GM19043 (cell line): ENCODE measurements at regions not wholly inside any gene's neighbourhood (a gene's known extent, or its start where the extent isn't known, plus 50 kb on each side); places are given as distances from the start of the nearest gene placed in this dataset.

Experiments
- ATAC-seq: cut with Tn5 transposase; IDR thresholded peaks from one replicate; pipeline ENCODE4 v1.9.1; 2021; ENCODE audit warnings: low read depth; ENCODE audit not compliant: unreplicated experiment

DNA sequence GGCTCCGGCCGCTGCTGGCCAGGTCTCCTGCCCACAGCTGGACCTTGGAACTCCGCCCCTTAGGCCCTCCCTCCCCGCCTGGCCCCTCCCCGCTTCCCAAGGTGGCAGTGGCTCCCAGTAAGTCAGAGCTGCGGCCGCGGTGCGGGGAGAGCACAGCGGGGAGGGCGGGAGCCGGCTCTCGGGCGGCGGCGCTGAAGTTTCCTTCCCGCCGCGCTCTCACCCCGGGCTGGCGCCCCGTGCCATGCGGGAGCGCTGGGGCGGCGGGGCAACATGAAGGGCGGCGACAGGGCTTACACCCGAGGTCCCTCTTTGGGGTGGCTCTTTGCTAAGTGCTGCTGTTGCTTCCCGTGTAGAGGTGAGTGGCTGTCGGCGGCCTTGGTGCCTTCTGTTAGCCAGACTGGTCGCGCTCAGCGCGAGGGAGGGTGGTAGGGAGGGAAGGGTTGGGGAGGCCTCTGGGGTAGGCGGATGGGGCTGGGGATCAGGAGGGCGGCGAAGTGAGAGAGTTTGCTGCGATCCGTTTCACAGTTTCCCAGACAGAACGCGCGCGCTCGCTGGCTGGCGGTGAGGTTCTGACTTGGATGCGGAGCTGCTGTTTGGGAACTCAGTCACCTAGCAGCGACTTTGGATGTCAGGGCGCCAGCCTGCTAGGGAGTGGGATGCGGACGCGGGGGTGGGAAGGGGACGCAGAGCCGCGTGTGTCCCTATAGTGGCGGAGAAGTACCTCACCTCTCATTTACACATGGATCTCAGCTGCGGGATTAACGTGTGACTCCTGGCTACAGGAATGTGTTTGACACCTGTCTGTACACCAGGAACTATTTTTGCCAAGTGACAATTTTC is 145.5 kb upstream of the UMPS start:
- no peak for ATAC-seq

DNA sequence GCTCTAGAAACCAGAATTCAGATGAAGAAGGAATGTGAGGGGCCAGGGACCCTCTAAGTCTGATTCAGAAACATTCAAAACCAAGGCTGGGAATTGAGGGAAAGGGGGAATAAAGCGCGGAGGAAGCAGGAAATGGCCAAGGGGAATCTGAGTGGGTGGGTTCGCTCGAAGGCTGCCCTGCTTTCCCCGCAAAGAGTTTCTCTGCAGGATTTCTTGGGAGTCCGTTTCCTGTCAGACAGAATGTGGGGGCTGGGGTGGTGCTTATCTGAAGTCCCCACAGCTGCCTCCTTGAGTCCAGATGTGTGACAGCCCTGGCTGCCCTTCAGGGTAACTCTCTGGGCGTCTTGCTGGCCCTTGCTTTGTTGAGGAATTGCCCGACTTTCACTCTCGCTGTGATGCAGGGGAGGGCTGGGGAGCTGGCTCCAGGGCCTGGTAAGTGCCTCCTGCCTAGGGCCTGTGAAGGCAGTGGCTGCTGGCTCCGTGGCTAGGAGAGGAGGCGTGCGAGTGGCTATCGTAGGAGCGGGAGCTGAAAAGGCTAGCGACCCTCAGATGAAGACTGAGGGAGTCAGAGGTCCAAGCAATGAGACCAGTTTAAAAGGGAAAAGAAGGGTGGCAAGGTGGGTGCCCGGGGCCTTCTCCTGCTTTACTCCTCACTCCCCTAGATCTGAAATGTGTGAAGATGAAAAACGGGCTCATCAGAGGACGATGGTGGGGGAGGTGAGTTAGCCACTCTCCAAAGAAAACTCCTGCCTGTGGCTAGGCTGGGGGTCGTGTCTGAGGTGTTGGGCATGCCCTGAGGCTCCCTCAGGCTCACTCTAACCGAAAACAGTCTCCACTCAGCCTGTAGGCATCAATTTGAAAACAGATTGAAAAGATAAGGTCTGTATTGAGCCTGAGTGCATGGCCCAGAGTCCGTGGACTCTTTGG is 143.9 kb upstream of the UMPS start:
- no peak for ATAC-seq

DNA sequence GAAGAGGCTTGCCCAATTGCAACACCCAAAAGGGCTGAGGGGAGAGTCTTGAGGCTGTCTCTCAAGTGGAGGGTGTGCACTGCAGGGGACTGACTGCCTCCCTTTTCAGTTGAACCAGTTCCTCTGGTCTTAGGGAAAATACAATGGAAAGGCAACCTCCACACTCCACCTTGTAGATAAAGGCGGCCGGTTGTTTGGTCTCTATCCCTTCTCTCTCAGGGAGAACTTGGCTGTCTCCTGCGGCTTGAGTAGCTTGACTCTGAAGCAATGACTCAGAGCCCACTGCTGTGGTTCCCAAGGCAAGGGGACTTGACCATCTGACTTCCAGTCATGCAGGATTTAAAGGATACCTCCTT is 143.2 kb upstream of the UMPS start:
- ATAC-seq = no peak

DNA sequence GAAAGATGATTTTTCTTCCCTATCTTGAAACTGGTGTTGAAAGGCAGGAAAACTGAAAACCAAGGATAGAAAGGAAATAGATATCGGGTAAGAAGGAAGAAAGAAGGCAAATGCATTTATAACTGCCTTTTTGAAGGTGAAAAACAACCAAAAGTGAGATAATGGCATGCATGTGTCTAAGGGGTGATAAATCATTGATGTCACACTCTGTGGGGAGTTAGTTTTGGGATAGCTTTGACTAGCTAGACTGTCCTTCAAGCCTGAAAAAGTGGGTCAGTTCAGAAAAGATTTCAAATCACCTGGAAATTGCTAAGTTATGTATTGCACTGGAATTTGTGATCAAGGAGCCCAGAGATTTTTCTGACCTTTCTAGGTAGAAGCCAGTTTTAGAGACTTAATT is 142.2 kb upstream of the UMPS start:
- ATAC-seq = no peak

DNA sequence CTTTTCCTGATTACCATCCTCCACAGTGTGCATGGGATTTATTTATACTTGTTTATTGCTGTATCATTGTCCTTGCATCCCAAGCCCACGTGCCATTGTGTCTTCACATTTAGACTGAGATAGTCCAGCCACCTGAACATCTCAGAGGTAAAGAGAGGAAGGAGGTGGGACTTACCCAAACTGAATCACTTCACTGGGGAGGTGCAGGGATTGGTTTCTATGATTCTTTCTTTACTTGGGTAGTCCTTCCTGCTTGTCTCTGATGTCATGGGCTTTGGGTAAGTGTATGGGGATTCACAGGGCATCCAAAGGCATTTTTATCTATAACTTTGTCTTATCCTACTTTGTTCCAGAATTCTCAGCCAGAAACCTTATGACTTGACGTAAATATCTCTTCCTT is 141.5 kb upstream of the UMPS start:
- no peak for ATAC-seq

DNA sequence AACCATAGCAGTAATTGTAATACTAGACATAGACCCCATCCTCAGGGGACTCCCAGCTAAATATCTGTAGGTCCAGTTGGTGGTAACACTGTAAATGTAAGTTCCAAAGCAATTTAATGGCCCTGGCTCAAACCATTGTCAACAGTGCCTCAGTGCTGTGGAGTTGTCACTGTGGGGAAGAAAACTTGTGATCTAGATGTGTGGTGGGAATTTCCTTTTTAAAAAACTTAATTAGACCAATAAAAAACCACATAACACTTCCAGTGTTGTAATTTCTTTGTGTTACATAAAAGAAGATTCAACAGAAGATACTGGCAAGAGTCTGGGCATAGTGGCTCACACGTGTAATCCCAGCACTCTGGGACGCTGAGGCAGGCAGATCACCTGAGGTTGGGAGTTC is 138.6 kb upstream of the UMPS start:
- no peak for ATAC-seq

DNA sequence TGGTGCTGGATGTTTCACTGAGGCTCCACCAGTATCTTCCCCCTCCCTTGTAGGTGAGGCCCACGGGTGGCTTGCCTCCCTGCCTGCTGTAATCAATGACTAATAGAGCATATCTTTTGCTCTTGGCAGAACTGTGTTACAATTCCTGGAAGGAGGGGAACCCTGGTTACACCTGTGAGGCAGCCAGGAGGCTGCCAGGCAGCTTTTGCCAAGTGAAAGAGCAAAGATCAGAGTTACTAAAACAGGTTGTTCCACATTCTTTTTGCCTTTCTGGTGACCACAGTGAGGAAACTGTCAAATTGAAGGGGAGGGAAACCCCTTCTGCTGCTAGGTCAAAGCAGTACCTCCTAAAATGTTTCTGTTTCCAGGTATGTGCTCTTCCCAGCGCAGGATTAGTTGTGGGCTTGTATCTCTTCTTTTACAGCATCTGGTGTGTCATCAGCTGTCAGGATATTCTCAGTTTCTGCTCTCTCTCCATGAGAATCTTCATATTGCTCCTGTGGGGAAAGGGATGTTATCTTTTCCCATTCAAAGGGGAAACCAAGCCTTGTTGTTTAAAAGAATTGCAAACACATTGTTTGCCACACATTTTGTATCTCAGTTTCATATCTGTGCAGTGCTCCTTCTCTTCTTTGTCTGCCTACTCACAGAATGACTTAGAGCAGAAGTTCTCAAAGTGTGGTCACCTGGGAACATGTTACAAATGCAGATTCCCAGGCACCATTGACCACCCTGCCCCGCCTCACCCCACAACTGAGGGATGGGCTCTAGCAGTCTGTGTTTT is 137.4 kb upstream of the UMPS start:
- ATAC-seq = peak; percentile 67

DNA sequence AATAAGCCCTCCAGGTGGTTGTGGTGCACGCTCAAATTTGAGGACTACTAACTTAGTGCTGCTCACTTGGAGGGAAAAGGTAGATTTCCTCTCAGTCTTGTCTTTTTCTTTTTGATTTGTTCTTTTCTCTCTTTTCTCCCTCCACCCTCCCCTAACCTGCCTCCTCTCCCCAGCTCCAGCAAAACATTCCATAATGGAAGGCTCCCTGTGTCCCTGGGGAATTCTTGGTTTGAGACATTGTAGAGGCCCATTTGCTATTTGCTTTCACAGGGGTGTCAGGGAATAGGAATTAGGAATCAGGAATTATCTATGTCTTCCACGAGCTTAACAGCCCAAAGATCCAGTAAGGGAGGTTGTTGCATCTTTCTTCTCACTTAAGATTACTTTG is 136.8 kb upstream of the UMPS start:
- no peak for ATAC-seq

DNA sequence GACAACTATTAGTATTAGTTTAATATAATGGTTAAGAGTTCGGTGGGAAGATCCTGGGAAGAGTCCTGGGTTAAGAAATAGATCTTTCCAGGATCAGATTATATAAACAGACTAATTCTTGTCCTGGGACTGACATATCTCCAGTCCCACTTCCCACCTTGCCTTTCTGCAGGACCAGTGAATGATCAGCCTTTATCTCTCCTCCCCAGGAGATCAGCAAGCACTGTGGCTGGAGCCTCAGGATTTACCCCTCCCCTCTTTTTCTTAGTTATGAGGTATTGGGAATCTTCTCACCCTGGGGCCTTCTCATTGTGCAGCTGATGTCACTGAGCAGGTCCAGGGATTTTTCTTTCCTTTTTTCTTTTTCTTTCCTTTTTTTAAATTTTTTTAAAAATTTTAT is 135.7 kb upstream of the UMPS start:
- no peak for ATAC-seq

DNA sequence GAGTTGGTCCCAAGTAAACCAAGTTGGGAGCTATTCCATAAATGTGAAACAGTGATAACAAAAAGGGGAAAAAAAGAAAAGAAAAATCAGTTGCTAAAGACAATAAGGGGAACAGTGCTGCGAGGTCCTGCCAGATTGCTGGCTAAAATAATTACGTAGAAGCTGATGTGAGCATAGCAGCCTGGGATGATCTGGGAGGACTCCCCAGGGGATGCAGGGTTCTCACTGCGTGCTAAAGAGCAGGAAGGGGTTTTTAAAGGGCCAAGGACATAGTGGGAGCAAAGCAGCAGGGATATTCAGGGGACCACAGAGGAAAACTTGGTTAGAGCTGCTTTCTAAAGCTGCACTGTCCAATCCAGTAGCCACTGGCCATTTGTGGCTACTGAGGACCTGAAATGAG is 133.0 kb upstream of the UMPS start:
- no peak for ATAC-seq

DNA sequence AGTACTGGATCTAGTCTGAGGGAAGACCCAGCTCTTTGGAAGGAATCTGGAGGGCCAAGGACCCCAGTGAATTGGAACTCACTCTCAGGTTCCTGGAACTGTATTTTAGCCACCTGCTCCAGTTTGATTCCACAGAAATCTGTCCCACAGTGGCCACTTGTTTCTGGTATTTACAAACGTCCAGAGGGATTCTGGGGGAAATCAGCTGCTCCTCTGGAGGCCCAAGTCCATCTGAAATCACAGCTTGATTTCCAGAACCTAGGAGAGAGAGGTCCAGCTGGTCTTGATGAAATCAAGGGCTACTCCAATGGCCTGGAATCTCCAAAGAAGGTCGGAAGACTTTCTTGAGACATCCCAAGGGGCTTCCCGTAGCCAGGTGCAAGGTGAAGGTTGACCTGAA is 132.3 kb upstream of the UMPS start:
- no peak for ATAC-seq

DNA sequence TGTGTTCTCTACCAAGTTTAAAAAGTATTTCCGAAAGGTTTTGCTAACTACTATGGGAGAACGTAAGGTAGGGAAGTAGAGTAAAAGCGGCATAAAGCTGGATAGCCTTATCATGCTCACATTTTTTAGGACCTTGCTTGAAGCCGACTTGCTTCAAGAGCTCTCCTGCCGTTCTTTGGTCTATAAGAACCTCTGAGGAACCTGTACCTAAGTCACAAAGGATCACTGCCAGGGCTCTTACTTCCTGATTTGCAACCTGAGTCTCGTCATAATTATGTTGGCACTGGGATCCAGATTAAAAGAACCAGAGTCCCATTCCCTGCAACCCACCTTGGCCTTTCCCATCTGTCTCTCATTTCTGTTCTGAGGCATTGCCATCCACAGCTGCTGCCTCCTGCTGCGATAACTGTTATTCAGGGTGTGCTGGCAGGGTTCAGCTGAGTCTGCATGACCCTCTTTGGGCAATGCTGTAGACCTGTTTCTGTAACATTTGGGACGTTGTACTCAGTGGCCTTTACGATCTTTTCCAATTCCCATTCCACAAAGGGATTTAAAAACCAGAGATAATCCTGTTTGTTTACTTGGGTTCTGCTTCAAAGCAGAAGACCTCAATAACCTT is 131.0 kb upstream of the UMPS start:
- no peak for ATAC-seq

DNA sequence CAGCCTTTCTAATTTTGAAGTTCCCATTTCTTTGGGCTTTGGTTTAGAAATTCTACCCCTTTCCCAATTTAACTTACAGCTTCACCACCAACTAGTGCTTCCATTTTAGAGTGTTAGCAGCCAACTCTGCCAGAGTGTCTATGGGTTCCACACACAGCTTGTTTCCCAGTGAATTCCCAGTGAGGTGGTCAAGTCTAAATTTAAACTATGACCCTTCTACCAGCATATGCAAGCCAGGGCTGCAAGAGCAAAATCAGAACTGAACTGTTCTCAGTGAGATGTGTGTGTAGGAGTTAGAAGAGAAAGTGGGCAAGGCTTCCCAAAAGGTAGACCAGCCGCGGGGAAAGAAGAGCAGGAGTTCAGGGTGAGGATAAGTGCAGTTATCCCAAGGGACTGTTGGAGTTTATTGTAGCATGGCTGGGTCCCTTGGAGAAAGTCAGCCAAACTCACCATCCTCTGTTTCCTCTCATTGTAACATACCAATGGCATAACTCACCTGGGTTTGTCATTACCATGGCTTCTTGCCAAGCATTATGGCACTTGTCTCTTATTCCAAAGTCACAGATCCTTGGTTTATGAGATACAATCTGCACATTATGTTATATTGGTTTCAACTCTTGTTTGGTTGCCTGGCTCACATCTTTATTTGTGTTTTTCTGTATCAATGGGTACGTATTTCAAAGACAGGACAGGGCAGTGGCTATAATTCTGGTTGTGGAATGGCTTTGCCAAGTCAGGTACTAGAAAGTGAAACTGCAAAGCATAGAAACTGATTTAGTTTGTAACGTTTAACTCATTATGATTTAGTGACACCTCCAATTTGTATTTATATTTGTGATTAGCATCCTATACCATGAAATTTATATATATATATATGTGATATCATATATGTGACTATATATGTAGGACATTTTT is 130.2 kb upstream of the UMPS start:
- ATAC-seq = no peak

DNA sequence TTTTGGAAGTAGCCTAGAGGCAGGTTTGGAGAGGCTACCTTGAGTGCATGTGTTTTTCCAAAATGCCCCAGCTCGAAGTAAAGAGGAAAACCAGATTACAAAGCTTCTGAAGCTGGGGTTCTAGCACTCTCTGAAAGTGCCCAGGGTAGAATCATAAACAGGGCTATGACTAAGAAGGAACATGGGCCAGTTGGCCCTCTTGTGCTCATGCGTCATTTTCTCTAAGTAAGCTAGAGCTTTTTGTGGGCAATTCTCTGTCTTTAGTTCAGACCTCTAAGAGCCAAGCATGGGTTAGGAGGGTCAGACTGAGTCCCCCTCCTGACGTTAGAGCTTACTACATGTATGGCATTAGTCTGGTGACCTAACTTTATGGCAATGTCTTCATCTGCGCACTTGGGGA is 129.5 kb upstream of the UMPS start:
- ATAC-seq = no peak

DNA sequence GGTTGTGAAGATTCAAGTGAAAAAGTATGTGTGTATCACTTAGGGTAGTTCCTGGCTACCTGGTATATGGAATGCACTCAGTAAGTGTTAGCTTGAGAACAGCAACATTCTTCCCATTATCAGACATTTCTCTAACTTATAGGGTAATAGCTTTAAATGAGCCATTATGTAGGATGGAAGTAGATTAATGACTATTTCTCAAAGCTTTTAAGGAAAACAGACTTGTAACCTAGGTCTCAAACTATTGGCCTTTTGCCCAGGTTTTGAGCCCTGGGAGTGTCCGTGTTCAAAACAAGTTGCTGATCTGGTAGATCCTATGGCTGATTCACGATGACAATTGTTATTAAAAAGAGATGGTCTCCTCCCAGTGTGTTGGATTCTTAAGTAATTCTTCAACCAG is 129.1 kb upstream of the UMPS start:
- ATAC-seq = no peak

DNA sequence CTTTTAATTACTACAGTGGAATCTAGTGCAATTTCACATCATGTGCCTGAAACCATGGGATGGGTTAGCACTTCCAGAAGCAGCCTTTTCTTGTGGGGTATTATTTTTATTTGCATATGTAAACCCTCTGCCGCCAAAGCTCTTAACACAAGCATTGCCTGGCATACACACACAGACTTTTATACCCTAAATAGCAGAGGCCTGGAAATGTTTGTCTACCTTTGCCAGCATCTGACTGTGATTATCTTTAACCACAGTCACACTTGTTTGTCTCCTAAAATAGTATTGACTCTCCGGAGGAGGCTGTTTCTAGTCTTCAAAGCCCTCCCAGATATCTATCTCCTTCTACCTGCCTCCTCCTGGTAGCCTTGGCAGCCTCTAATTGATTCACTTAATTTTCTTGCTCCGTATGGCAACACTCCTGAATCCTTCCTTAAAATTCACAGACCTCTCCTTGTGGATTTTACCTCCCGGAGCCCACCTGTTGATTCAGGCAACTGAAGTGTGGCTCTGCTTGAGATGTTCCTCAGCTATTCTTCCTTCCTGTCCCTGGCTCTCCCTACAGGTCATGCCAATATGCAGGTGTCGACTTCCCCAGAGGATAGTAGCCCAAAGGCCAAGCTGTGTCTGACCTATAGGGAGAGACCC is 127.1 kb upstream of the UMPS start:
- no peak for ATAC-seq

DNA sequence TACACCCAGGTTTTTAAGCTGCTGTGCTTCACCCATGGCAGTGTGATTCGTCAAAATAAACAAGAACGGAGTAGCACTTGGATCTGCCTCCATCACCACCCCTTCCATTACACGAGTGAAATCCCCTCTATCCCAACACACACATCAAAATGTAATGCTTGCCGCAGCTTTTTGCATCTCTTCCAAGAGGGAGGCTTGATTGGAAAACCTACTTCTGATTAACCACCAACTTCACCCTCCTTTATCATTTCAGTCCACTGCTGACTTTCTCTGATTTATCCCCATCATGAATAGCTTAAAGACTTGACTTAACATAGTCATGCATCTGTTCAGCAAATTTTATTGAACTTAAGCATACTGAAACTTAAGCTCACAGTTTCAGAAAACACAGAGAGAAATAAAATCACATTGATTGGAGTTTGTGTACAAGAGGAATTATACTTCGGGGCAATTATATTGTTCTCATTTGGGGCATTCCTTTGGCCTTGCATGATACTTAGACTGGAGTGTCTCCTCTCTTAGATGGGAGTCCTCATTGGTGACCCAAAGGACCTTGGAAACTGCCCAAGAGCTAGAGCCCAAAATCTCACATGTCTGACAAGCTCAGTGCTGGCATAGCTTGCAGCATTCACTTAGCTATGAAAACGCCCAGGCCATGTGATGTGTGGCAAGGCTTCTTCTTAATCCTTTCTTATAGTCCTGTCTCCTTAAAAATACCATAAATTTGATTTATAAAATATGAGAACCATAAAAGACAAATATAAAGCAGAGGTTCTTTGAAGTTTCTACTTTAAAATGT is 124.3 kb upstream of the UMPS start:
- ATAC-seq = no peak

DNA sequence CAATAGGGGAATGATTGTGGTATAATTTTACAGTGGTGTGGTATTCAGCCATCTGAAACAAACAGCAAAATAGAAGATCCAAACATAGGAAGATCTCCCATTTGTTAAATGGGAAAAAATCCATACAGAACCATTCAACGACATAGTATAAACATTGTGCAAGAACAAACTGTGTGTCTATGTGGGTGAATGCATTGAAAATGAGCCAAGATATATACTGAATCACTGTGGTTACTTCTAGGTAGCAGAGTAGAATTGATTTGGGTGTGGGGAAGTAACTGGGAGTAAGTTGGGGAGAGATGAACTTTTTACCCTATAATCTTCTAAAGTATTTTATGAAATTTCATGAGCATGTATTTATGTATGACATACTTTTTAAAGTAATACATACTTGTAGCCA is 123.1 kb upstream of the UMPS start:
- no peak for ATAC-seq
